ENCODE measurements at regions not wholly inside any gene's neighbourhood (a gene's known extent, or its start where the extent isn't known, plus 50 kb on each side); places are given as distances from the start of the nearest gene placed in this dataset.

GRCh38 chr11:45597097-45597496, 68.3 kb downstream of the CHST1 start:
- DNase-seq (ENCODE audit: low read depth in 2 of 3, low spot score in 2 of 3): no peak

GRCh38 chr11:45596571-45596970, 68.9 kb downstream of the CHST1 start:
- no peak for DNase-seq (ENCODE audit: low read depth in 2 of 3, low spot score in 2 of 3)

GRCh38 chr11:45593992-45594391, 71.4 kb downstream of the CHST1 start:
- DNase-seq (ENCODE audit: low read depth in 2 of 3, low spot score in 2 of 3): no peak

GRCh38 chr11:45592636-45593035, 72.8 kb downstream of the CHST1 start:
- DNase-seq (ENCODE audit: low read depth in 2 of 3, low spot score in 2 of 3): no peak

GRCh38 chr11:45590743-45591142, 74.7 kb downstream of the CHST1 start:
- no peak for DNase-seq (ENCODE audit: low read depth in 2 of 3, low spot score in 2 of 3)

- DNase-seq (ENCODE audit: low read depth in 2 of 3, low spot score in 2 of 3): no peak
These were observed 80.2 kb downstream of the CHST1 start for GRCh38 chr11:45585205-45585604.

GRCh38 chr11:45583981-45584566, 81.3 kb downstream of the CHST1 start:
- DNase-seq (ENCODE audit: low read depth in 2 of 3, low spot score in 2 of 3): no peak

GRCh38 chr11:45580399-45580798, 85.0 kb downstream of the CHST1 start:
- peak in 2 of 3 donors; percentile 5 to 48 for DNase-seq (ENCODE audit: low read depth in 2 of 3, low spot score in 2 of 3)

- no peak for DNase-seq (ENCODE audit: low read depth in 2 of 3, low spot score in 2 of 3)
These were observed 87.1 kb downstream of the CHST1 start for GRCh38 chr11:45578316-45578715.

GRCh38 chr11:45577752-45578151, 87.7 kb downstream of the CHST1 start:
- DNase-seq (ENCODE audit: low read depth in 2 of 3, low spot score in 2 of 3): no peak

- DNase-seq (ENCODE audit: low read depth in 2 of 3, low spot score in 2 of 3): no peak
These were observed 88.8 kb downstream of the CHST1 start for GRCh38 chr11:45576461-45577215.

- no peak for DNase-seq (ENCODE audit: low read depth in 2 of 3, low spot score in 2 of 3)
These were observed 91.7 kb downstream of the CHST1 start for GRCh38 chr11:45573728-45574127.

GRCh38 chr11:45572354-45573123, 92.9 kb downstream of the CHST1 start:
- no peak for DNase-seq (ENCODE audit: low read depth in 2 of 3, low spot score in 2 of 3)

GRCh38 chr11:45569776-45570175, 95.6 kb downstream of the CHST1 start:
- DNase-seq (ENCODE audit: low read depth in 2 of 3, low spot score in 2 of 3): no peak

- DNase-seq (ENCODE audit: low read depth in 2 of 3, low spot score in 2 of 3): no peak
These were observed 97.4 kb downstream of the CHST1 start for GRCh38 chr11:45568049-45568448.

- DNase-seq (ENCODE audit: low read depth in 2 of 3, low spot score in 2 of 3): no peak
These were observed 99.9 kb downstream of the CHST1 start for GRCh38 chr11:45565446-45565988.

GRCh38 chr11:45563810-45564209, 101.6 kb downstream of the CHST1 start:
- DNase-seq (ENCODE audit: low read depth in 2 of 3, low spot score in 2 of 3): no peak

GRCh38 chr11:45563171-45563570, 102.3 kb downstream of the CHST1 start:
- DNase-seq (ENCODE audit: low read depth in 2 of 3, low spot score in 2 of 3): no peak

- DNase-seq (ENCODE audit: low read depth in 2 of 3, low spot score in 2 of 3): no peak
These were observed 104.5 kb downstream of the CHST1 start for GRCh38 chr11:45560913-45561281.

- DNase-seq (ENCODE audit: low read depth in 2 of 3, low spot score in 2 of 3): no peak
These were observed 105.1 kb downstream of the CHST1 start for GRCh38 chr11:45560155-45560912.

Measured in hematopoietic multipotent progenitor cell (in vitro differentiated cells).